ENCODE measurements at regions not wholly inside any gene's neighbourhood (a gene's known extent, or its start where the extent isn't known, plus 50 kb on each side); places are given as distances from the start of the nearest gene placed in this dataset.
"Not testable (repeated sequence)": the region's sequence is repeated elsewhere in the genome, so short reads cannot be mapped to it uniquely, and the experiment has no call there.

- no peak for DNase-seq
These were observed 97.4 kb upstream of the CLINT1 start for GRCh38 chr5:157956271-157956885.

- DNase-seq, result no peak
These were observed 96.7 kb upstream of the CLINT1 start for GRCh38 chr5:157955541-157956172.

DNA sequence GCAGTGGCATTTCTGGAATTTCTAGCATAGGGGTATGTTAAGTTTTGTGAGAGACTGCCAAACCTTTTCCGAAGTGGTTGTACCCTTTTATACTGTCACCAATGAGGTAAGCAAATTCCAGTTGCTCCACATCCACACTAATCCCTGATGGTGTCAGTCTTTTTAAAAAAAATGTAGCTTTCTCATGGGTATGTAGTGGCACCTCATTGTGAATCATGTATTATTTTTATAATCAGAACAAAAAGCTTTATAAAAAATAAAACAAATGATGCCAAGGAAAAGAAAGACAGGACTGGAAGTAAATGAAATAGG is 93.4 kb upstream of the CLINT1 start:
- no peak for DNase-seq

DNA sequence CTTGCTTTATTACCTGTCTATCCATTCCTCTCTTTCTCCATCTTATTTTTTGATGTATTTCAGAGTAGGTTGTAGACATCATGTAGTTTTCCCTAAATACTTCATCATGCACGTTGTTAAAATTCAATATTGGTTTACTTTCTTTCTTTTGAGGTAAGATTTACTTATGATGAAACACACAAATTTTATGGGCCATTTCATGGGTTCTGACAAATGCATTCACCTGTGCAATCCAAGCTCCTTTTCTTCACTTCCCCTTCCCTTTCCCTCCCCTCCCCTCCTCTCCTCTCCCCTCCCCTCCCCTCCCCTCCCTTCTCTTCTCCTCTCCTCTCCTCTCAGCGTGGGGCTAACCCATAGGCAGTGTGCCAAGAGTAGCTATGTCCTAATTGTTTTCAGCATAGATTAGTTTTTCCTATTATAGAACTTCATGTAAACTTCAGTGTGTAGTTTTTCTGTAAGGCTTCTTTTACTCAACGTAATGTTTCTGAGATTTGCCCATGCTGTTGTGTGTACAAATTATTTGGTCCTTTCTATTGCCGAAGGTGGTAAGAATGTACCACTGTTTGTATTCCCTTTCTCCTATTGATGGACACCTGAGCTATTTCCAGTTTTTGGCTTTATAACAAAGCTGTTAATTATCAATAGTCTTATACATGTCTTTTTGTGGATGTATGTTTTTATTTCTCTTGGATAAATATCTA is 92.9 kb upstream of the CLINT1 start:
- no peak for DNase-seq

GRCh38 chr5:157949520-157949919 is 90.6 kb upstream of the CLINT1 start:
- DNase-seq, result no peak

DNA sequence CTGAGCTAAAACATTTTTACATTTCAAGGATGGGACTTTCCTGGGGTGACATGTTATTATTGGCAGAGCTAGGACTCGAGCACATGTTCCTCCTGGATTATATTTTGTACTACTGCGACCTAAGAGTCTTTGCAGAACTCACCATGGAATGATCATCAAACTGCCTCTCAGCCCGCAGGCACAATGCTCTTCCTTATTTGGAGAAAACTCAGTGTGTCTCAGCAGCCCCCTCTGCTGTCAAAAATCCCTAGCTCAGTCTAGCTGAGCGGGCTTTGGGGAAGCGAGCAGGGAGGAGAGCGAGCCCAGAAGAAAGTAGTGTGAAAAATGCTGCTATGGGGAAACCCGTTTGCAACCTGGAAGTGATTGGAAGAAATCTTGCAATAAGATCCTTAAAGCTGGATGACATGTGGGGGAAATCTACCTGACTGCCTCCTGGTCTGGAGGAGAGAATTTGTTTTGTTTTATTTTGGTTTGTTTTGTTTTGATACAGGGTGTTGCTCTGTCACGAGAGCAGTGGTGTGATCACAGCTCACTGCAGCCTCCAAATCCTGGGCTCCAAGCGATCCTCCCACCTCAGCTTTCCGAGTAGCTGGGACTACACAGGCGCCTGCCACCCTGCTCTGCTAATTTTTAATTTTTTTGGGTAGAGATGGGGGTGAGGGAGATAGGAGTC is 89.9 kb upstream of the CLINT1 start:
- peak; percentile 85 for DNase-seq

- DNase-seq, result no peak
These were observed 88.2 kb upstream of the CLINT1 start for GRCh38 chr5:157947156-157947555.

DNA sequence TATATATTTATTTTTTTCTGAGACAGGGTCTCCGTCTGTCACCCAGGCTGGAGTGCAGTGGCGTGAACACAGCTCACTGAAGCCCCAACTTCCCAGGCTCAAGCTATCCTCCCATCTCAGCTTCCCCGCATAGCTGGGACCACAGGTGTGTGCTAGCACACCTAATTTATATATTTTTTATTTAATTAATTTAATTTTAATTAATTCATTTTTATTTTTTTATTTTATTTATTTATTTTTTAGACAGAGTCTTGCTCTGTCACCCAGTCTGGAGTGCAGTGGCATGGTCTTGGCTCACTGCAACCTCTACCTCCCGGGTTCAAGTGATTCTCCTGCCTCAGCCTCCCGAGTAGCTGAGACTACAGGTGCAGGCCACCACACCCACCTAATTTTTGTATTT is 86.9 kb upstream of the CLINT1 start:
- DNase-seq, result not testable (repeated sequence)

- no peak for DNase-seq
These were observed 86.0 kb upstream of the CLINT1 start for GRCh38 chr5:157944938-157945337.

DNA sequence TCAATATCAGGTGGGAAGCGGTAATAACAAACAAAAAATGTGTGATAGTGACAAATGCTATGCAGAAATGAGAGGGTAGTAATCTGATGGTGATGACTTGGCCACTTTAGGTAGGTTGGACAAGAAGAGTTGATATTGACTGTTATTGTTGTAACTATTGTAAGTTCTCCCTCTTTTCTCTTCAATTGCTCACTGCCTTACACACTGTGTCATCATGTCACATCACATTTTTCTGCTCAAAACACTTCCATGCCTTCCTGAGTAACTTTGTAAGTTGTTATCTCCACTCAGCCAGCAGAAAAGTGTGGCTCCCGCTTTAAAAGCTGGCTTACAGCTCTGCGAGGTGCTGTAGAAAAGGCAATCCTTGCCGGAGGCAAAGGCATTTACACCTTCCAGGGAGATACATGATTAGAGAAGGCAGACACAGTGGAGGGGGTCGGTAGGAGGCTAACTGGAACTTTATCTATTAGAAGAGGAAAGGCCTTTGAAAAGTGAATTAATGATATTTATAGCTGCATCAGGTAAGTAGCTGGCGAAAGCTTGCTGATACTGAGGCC is 85.2 kb upstream of the CLINT1 start:
- no peak for DNase-seq

DNA sequence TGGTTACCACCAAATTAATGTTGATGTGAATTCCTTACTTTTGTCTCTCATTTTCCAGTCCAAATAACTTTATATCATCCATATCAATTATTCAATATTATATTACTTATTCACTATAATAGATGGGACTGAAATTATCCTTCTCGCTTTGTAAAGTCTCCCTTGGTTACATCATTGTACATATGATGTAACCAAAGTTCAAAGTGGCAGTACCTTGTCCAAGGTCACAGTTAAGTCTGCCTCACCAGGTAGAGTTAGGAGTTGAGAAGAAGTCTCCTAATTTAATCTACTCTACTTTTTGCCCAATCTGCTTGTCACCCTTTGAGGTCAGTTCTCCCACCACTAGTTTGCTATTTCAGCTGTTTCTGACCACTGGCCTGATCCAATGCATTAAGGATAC is 83.7 kb upstream of the CLINT1 start:
- no peak for DNase-seq

DNA sequence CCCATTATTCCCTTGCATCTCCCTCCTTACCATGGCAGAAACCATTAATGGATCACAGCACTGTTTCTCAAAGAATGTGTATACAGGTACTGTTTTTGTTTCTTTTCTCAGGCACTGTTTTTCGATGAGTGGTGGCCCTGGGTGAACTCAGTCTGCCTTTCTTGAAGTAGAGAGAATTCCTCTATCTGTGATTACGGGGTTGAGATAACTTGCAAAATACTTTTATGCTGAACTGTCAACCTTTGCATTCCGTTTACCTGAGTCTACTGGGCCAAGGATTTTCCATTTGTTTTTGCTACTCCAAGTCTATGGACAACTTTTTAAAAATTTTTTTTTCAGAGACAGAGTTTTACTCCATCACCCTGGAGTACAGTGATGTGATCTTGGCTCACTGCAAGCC is 82.7 kb upstream of the CLINT1 start:
- DNase-seq, result no peak

- not testable (repeated sequence) for DNase-seq
These were observed 79.2 kb upstream of the CLINT1 start for GRCh38 chr5:157938101-157938500.

DNA sequence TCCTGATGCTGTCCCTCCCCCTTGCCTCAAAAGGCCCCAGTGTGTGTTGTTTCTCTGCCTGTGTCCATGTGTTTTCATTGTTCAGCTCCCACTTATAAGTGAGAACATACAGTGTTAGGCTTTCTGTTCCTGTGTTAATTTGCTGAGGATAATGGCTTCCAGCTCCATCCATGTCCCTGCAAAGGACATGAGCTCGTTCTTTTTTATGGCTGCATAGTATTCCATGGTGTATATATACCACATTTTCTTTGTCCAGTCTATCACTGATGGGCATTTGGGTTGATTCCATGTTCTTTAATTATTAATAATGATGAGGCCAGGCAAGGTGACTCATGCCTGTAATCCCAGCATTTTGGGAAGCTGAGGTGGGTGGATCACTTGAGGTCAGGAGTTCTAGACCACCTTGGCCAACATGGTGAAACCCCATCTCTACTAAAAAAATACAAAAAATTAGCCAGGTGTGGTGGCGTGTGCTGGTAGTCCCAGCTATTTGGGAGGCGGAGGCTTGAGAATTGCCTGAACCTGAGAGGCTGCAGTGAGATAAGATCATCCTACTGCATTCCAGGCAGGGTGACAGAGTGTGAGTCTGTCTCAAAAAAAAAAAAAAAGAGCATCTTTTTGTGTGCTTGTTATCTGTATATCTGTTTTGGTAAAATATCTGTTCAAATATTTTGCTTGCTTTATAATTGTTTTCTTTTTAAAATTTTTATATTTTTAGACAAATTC is 78.0 kb upstream of the CLINT1 start:
- DNase-seq, result not testable (repeated sequence)

- DNase-seq, result no peak
These were observed 75.7 kb upstream of the CLINT1 start for GRCh38 chr5:157934600-157934999.

GRCh38 chr5:157933005-157933404 is 74.1 kb upstream of the CLINT1 start:
- no peak for DNase-seq

- DNase-seq, result no peak
These were observed 71.8 kb upstream of the CLINT1 start for GRCh38 chr5:157930710-157931109.

GRCh38 chr5:157926977-157927376 is 68.0 kb upstream of the CLINT1 start:
- no peak for DNase-seq

DNA sequence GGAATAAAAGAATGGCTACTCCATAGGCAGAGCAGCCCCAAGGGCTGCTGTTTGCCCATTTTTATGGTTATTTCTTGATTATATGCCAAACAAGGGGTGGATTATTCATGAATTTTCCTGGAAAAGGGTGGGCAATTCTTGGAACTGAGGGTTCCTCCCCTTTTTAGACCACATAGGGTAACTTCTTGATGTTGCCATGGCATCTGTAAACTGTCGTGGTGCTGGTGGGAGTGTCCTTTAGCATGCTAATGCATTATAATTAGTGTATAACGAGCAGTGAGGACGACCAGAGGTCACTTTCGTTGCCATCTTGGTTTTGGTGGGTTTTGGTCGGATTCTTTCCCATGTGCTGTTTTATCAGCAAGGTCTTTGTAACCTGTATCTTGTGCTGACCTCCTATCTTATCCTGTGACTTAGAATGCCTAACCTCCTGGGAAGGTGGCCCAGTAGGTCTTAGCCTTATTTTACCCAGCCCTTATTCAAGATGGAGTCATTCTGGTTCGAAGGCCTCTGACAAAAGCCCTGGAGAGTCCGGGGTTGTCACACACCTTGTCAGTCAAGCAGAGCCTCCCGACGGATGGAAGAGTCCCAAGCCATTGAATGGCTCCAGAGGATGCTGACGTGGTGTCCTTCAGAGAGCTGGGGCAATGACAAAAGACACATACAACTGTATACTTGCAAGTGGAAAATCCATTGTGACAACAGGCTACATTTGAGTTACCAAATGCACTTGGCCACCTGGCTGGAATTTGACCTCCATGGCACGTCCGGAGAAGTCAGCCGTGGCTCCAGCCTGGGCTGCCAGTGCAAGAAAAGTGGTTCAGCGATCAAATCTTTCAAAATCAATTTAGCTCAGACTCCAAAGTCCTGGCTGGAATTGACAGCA is 67.1 kb upstream of the CLINT1 start:
- DNase-seq, result no peak

DNA sequence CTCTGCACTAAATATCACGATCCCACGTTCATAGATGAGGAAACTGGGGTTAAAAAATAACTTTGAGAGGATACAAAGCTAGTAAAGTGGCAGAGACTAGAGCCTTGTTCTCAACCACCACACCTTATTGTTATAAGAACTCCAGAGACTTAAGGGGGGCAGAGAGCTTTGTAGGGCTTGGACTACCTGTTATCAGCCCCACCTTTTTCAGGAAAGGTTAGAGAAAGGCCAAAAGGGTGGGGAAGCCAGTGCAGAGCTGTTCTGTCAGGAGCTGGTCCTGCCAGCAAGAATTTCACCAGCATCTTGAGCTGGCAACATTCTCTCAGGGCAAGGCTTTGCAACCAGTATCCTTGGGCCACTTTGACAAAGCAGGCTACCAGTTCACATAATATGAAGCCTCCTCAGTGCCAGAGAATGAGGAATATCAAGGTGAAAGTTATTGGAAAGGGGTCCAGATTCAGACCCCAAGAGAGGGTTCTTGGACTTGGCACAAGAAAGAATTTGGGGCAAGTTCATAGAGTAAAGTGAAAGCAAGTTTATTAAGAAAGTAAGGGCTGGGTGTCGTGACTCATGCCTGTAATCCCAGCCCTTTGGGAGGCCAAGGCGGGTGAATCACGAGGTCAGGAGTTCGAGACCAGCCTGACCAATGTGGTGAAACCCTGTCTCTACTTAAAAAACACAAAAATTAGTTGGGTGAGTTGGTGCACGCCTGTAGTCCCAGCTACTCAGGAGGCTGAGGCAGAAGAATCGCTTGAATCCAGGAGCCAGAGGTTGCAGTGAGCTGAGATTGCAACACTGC is 66.2 kb upstream of the CLINT1 start:
- peak; percentile 28 for DNase-seq

- DNase-seq, result no peak
These were observed 65.5 kb upstream of the CLINT1 start for GRCh38 chr5:157924490-157924889.

Measured in stimulated activated CD8-positive, alpha-beta memory T cell treated with anti-CD3 and anti-CD28 coated beads, Interleukin-4, amount 100 ng/mL, for 48 hours (primary cell).